Astrocyte (in vitro differentiated cells and primary cell): ENCODE measurements at regions not wholly inside any gene's neighbourhood (a gene's known extent, or its start where the extent isn't known, plus 50 kb on each side); places are given as distances from the start of the nearest gene placed in this dataset.

Source experiments
- EZH2 ChIP-seq: IDR thresholded peaks from 2 replicates; pipeline ENCODE4 v1.6.1; 2012; ENCODE audit warnings: mild to moderate bottlenecking, low read length, inconsistent platforms; ENCODE audit not compliant: insufficient read depth
- TF ChIP-seq, protein P1 (sequence below): IDR thresholded peaks from 2 replicates; pipeline ENCODE4 v1.5.1; 2011; ENCODE audit warnings: low read depth, mild to moderate bottlenecking, inconsistent platforms, low read length, moderate library complexity; ENCODE audit not compliant: insufficient read depth

DNA sequence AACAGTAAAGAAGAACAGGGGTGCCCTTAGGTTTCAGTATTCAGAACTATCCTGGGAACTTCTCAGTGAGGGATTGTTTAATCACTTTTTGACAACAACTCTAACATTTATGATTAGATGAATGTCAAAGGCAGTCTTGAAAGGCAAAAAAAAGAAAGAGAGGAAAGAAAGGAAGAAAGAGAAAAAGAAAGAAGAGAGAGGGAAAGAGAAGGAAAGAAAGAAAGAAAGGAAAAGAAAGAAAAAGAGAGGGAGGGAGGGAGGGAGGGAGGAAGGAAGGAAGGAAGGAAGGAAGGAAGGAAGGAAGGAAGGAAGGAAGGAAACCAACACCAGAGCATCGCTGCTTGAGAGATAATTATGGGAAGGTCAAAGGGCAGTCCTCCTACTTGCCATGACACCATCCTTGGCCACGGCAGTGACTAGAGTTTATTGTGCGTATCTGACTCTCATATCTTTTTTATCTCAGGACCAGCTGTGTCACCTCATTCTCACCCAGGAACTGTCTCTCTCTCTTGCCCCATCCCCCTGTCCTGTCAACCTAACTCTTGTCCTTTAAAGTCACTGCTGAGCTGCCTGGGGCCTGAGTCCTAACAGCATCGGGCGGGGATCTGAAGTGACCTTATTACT lies 96.8 kb upstream of the ATXN1 start:
- TF ChIP-seq, protein P1, sequence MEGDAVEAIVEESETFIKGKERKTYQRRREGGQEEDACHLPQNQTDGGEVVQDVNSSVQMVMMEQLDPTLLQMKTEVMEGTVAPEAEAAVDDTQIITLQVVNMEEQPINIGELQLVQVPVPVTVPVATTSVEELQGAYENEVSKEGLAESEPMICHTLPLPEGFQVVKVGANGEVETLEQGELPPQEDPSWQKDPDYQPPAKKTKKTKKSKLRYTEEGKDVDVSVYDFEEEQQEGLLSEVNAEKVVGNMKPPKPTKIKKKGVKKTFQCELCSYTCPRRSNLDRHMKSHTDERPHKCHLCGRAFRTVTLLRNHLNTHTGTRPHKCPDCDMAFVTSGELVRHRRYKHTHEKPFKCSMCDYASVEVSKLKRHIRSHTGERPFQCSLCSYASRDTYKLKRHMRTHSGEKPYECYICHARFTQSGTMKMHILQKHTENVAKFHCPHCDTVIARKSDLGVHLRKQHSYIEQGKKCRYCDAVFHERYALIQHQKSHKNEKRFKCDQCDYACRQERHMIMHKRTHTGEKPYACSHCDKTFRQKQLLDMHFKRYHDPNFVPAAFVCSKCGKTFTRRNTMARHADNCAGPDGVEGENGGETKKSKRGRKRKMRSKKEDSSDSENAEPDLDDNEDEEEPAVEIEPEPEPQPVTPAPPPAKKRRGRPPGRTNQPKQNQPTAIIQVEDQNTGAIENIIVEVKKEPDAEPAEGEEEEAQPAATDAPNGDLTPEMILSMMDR = no peak
- no peak for TF ChIP-seq EZH2
